Right atrium auricular region (tissue), 2 donors: ENCODE measurements at regions not wholly inside any gene's neighbourhood (a gene's known extent, or its start where the extent isn't known, plus 50 kb on each side); places are given as distances from the start of the nearest gene placed in this dataset.
"Not testable (repeated sequence)": the region's sequence is repeated elsewhere in the genome, so short reads cannot be mapped to it uniquely, and the experiment has no call there.

ENCODE experiments used
- DNase-seq: peaks from one replicate; pipeline ENCODE4 v3.0.0-alpha.2; 2019; ENCODE audit warnings: low spot score
- H3K27ac ChIP-seq, 2 donors: fragments of 200-600 bp; sonication (generic); 1 replicate in 1 of 2; 2 replicates in 1 of 2; pipeline ENCODE4 v1.5.1; 2016 to 2019
- H3K27me3 ChIP-seq, 2 donors: fragments of 200-600 bp; sonication (generic); one replicate each; pipeline versions ENCODE4 v1.5.1 to v1.6.0; 2017 to 2019
- H3K36me3 ChIP-seq: fragments of 200-600 bp; sonication (generic); one replicate; pipeline ENCODE4 v1.5.1; 2016
- H3K4me1 ChIP-seq, 2 donors: fragments of 200-600 bp; sonication (generic); one replicate each; pipeline versions ENCODE4 v1.5.1 to v1.6.0; 2017 to 2019
- H3K4me3 ChIP-seq, 2 donors: fragments of 200-600 bp; sonication (generic); 1 replicate in 1 of 2; 2 replicates in 1 of 2; pipeline ENCODE4 v1.5.1; 2017 to 2019; ENCODE audit warnings: mild to moderate bottlenecking in 1 of 2, moderate library complexity in 1 of 2
- H3K9me3 ChIP-seq, 2 donors: fragments of 200-600 bp; sonication (generic); one replicate each; pipeline ENCODE4 v1.5.1; 2019
- TF ChIP-seq, protein P1 (sequence below), 2 donors: fragments of 200-600 bp; sonication (generic); IDR thresholded peaks; one replicate each; pipeline ENCODE4 v1.5.1; 2019; ENCODE audit warnings: antibody characterized with exemption in 2 of 2

DNA sequence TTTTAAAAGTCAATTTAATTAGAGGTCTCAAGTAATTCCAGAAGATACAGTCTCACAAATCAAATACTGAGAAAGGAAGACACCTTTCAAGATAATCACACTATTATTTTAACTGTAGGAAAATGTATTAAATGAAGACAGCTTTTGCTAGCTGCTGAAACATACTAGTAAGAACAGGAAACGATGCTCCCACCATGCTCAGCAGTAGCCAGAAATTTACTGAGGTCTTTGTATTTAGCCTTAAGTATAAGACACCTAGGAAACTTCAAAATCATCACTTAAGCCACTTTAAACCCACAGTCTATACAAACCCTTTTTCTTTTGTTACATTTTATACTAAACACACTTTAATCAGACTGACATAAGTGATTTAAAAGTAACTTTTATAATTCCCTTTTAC lies 72.7 kb upstream of the NPIPB12 start:
- H3K4me3 ChIP-seq, H3K4me1 ChIP-seq, H3K9me3 ChIP-seq, DNase-seq, H3K27ac ChIP-seq, H3K36me3 ChIP-seq, H3K27me3 ChIP-seq: not testable (repeated sequence)

DNA sequence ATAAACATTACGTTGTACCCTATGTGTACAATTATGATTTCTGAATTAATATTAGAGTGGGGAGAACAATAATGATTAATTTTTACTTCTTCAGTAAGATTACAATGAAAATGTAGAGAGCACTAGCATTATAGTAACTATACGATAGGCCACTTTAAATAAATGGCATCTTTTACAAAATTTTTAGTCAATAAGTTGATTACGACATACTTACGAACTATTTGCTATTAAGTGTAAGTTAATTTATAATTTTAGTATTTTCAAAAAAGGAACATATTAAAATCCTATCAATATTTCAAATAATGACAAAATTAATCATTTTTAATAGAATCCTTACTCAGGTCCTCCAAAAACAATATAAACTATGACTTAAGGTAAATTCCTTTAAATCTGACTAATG lies 75.6 kb upstream of the NPIPB12 start:
- H3K4me3 ChIP-seq, DNase-seq, H3K27me3 ChIP-seq, H3K36me3 ChIP-seq, H3K9me3 ChIP-seq, H3K27ac ChIP-seq, H3K4me1 ChIP-seq: not testable (repeated sequence)

DNA sequence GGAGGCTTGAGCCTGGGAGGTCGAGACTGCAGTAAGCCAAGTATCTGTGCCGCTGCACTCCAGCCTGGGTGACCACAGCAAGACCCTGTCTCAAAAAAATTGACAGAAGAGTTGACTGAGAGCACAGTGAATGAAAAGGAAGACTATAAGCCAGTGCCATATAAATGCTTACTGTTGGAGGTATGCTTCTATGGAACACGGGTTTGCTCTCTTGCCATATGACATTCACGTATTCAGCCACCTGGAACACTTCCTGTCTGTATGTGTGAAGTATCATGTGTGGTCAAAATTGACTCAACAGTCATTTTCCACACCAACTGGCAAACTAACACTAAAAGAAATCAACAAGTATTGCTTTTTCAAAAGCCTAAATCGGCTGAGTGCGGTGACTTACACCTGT lies 71.1 kb upstream of the SPN start:
- H3K9me3 ChIP-seq, H3K36me3 ChIP-seq, H3K27ac ChIP-seq, H3K27me3 ChIP-seq, DNase-seq, H3K4me3 ChIP-seq, H3K4me1 ChIP-seq: not testable (repeated sequence)

DNA sequence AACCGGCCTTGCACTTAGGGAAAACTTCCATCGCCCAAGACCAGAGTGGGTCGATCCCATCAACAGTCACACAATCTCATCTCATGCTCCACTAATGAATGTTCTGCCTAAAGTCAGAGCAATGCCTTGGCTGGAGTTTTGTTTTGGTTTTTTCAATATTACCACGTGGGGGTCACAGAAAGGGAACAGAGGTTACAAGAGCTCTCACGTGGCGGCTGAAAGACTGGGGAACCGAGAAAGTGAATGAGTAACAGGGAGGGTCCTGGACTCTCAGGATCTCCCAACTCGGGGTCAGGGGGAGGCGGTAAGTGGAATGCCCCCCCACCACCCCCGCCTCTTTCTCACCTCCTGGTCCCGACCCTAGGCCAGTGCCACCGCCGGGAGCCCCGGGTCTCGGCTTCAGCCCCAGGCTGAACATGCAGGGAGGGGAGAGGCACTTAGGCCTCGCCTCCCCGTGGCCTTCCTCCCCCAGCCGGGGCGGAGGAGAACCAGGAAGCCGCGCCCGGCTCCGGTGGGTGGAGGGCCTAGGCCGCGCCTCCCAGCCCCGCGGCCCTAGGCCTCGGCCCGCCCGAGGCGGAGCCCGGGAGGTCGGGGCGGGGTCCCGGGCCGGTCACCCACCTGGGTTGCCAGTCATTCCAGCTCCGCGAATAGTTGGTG lies 68.7 kb upstream of the SPN start:
- not testable (repeated sequence) for H3K36me3 ChIP-seq, DNase-seq, H3K4me1 ChIP-seq, H3K9me3 ChIP-seq, H3K27me3 ChIP-seq
- H3K27ac ChIP-seq, result peak overlapping the region; percentile 88
- peak overlapping the region; percentile 58 to 62 for H3K4me3 ChIP-seq

DNA sequence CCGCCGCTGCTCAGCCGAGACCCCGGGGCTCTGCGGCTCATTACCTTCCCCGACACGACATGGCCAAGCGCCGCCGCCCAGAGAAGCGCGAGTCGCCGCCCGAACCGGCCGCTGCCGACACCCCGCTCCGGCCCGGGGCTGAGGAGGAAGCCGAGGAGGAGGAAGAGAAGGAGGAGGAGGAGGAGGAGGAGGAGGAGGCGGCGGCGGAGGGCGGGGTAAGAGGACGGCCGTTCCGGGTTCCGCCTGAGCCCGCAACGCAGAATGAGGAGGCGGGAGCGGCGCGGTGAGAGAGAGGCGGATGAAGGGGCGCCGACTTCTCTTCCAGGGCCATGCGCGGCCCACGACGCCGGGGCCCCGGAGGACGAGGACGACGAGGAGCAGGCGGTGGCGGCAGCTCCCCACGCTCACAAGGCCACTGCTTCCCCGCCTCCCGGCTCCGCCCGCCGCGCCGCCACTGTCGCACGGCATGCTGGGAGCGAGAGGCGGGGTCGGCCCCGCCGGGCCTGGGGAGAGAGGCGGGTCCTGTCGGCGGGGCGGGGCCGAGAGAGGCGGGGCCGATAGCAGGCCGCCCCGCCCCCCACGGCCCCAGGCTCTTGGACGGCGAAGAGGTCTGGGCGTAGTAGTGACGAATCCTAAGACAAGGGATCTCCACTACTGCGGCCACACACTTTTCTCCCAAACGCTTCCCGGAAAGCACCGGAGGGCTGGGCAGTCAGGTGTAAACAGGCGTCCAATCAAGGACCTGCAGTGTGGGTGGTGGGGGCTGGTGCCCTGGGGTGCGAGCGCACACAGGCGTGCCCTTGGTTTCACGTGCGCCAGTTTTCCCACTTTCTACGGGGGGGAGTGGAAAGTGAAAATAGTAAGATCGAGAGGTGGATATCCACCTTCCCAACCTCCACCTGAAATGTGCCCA lies 67.9 kb upstream of the SPN start:
- H3K36me3 ChIP-seq, H3K27me3 ChIP-seq: not testable (repeated sequence)
- TF ChIP-seq, protein P1, sequence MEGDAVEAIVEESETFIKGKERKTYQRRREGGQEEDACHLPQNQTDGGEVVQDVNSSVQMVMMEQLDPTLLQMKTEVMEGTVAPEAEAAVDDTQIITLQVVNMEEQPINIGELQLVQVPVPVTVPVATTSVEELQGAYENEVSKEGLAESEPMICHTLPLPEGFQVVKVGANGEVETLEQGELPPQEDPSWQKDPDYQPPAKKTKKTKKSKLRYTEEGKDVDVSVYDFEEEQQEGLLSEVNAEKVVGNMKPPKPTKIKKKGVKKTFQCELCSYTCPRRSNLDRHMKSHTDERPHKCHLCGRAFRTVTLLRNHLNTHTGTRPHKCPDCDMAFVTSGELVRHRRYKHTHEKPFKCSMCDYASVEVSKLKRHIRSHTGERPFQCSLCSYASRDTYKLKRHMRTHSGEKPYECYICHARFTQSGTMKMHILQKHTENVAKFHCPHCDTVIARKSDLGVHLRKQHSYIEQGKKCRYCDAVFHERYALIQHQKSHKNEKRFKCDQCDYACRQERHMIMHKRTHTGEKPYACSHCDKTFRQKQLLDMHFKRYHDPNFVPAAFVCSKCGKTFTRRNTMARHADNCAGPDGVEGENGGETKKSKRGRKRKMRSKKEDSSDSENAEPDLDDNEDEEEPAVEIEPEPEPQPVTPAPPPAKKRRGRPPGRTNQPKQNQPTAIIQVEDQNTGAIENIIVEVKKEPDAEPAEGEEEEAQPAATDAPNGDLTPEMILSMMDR (IDR thresholded peaks at IDR 0.05), result peak in 1 of 2 donors; percentile 12

DNA sequence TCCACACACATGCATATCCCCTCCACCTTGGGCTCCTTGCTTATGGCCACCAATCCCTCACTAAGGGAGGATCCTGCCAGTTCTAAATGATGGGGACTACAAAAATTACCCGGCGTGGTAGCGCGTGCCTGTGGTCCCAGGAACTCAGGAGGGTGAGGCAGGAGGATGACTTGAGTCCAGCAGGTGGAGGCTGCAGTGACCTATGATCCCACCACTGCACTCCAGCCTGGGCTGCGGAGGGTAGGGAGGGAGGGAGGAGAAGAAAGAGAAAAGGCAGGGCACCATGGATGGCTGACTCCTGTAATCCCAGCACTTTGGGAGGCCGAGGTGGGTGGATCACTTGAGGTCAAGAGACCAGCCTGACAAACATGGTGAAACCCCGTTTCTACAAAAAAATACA lies 66.0 kb upstream of the SPN start:
- not testable (repeated sequence) for H3K36me3 ChIP-seq, DNase-seq, H3K27ac ChIP-seq, H3K9me3 ChIP-seq, H3K4me3 ChIP-seq, H3K27me3 ChIP-seq
- peaks cover 0 to 14% of the 10 kb centered on the region in 2 donors for H3K4me1 ChIP-seq

More for the DNA sequence above, 67.9 kb upstream of the SPN start:
- H3K9me3 ChIP-seq, H3K4me1 ChIP-seq: not testable (repeated sequence)
- Histone ChIP-seq H3K27ac (peak overlapping the region; percentile 88), H3K4me3 (peak overlapping the region; percentile 58 to 62)
- DNase-seq, result peak; percentile 90

DNA sequence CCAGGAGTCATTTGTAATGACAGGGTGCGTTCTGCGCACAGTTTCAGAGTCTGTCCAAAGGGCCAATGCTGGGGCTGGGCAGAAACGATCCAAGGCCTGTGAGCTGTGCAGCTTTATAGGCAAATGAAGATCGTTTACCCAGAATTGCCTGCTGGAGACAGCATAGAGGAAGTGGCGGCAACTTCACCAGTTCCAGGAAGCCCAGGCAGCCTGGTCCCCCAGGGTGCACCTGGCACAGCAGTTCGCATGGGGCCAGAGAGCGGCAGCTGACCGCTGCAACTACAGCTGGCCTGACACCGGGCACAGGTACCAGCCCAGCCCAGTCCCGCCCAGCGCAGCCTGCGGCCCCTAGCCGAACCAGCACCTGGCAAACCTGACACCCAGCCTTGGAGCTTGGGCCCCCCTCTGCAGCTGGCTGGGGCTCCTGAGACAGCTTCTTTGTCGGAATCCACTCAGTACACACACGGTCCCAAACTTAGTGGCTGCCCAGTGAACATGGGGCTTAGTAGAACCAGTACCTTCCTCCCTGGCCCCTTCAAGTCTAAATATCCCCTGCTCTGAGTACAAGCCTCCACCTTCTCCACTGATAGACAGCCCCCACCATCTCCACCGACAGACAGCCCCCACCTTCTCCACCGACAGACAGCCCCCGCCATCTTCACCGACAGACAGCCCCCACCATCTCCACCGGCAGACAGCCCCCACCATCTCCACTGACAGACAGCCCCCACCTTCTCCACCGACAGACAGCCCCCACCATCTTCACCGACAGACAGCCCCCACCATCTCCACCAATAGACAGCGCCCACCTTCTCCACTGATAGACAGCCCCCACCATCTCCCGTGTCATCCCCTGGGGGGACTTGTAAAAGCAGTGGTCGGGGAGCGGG lies 62.7 kb upstream of the SPN start:
- H3K4me1 ChIP-seq, result peaks cover 0 to 37% of the 10 kb centered on the region in 2 donors
- H3K27me3 ChIP-seq, H3K36me3 ChIP-seq, H3K9me3 ChIP-seq, DNase-seq, H3K4me3 ChIP-seq: not testable (repeated sequence)
- peak overlapping the region; percentile 77 to 87 for H3K27ac ChIP-seq

DNA sequence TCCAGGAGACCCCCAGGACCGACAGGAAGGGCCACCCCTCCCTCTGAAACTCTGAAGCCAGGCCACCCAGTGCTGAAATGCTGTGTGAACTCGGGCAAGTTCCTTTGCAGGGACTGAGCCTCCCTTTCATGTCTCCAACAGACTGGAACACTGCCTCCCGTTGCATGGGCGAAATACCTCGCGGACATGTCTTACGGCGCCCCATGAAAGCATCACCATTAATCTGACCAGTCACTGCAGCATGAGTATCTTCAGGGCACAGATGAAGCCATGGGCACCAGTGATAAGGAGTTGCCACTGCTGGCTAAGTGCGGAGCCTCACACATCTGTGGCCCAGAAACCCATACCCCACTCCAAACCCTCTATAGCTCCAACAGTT lies 60.8 kb upstream of the SPN start:
- DNase-seq, H3K9me3 ChIP-seq, H3K4me3 ChIP-seq, H3K36me3 ChIP-seq, H3K27me3 ChIP-seq: not testable (repeated sequence)
- Histone ChIP-seq H3K27ac (peak overlapping the region; percentile 77 to 87), H3K4me1 (peaks cover 0 to 52% of the 10 kb centered on the region in 2 donors)

DNA sequence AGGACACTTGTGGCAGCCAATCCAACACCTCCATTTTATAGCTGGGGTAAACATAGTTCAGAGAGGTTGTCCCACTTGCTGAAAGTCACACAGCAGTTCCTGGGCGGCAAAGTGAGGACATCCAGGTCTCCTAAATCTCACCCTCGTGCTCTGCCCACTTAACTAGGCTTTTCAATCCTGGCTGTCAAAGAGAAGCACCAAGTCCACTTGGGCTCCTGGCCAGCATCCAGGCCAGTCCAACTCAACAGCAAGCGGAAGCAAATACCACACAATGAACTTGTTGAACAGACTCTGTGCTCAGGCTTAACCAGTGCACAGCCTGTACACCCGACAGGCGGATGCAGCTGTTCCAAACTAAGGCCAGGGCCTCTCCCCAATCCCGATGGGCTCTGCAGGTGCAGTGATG lies 60.4 kb upstream of the SPN start:
- DNase-seq, H3K9me3 ChIP-seq, H3K36me3 ChIP-seq, H3K27me3 ChIP-seq, H3K4me3 ChIP-seq: not testable (repeated sequence)
- Histone ChIP-seq H3K27ac (peak overlapping the region; percentile 77 to 87), H3K4me1 (peaks cover 0 to 55% of the 10 kb centered on the region in 2 donors)

DNA sequence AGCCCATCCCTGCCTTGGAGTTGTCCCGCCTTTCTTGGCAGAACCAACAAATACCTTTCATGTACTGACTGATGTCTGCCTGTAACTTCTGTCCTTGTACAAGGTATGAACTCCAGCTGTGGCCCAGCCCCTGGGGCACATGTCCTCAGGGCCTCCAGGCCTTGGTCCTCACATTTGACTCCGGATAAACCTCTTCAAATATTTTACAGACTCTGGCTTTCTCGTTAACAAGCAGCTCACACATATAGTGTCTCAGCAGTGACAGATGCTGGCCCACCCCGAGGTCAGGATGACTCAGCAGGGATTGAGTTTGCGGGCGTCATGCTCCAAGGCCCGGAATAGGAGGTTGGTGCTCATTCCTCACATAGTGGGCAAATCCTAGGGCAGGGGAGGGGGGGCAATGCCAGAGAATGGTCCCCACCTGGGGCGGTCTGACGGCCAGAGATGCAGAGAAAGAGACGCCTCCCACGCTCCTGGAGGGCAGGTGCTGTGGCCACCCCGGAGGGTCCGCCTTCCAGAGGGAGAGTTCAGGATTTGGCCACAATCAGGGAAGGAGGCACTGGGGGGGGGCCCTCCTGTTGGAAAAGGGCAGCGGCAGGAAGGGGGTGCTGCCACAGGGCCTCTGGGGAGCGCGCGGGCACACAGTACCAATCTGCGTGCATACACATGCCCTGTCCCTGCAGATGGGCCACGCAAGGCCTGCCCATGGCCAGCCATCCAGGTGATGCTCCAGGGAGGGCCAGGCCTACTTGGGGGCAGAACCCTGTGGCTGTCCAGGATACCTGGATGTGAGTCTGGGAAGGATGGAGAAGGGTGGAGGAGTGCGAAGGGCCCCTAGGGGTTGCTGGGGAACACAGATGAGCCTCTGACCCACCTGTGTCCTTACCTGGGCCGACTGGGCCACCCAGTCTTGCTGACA lies 58.2 kb upstream of the SPN start:
- not testable (repeated sequence) for H3K27me3 ChIP-seq
- H3K27ac ChIP-seq, result peak overlapping the region; percentile 70 to 87

DNA sequence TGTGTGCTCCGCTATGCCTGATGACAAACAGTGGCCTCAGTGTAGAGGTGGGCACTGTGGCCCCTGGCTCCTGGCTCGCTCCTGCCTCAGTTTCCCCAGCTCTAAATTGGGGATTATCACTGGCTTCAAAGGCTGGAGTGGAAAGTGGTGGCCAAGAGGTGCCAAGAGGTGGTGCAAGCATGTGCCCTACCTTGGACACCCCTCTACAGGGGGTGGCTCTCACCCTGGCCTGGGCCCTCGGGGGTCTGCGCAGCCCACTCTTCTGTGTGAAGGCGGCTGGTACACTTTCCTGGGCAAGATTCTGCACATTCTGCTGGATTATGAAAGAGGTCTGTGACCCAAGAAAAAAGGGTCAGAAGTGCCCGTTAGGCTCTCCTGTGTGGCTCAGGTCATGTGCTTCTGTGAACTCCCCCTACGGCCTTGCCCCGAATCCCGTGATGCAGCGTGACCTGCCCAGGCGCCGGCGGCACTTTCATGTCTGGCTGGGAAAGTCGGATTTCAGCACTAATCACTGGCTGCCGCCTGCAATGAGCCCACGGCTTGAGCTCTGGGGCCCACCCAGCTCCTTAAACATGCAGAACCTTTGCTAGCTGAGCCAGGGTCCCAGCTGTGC lies 57.3 kb upstream of the SPN start:
- Histone ChIP-seq H3K27ac (peak overlapping the region; percentile 70 to 87), H3K4me1 (peaks cover 0 to 55% of the 10 kb centered on the region in 2 donors)
- not testable (repeated sequence) for H3K9me3 ChIP-seq, H3K36me3 ChIP-seq, H3K4me3 ChIP-seq, DNase-seq, H3K27me3 ChIP-seq

More for the DNA sequence above, 58.2 kb upstream of the SPN start:
- H3K36me3 ChIP-seq, H3K9me3 ChIP-seq, H3K4me3 ChIP-seq: not testable (repeated sequence)
- peaks cover 0 to 55% of the 10 kb centered on the region in 2 donors for H3K4me1 ChIP-seq
- peak; percentile 78 for DNase-seq
